ENCODE measurements at regions not wholly inside any gene's neighbourhood (a gene's known extent, or its start where the extent isn't known, plus 50 kb on each side); places are given as distances from the start of the nearest gene placed in this dataset.

- no peak overlapping the region for H3K56ac ChIP-seq (replicated peaks; ENCODE audit: insufficient read length, low read depth, low read length)
- H3K9me3 ChIP-seq (ENCODE audit: insufficient read depth in 2 of 2, low read depth in 1 of 2, low read length in 1 of 2), result no peaks in the 10 kb centered on the region
- no peak overlapping the region for H2BK12ac ChIP-seq (ENCODE audit: low read depth, low read length)
- POLR2A ChIA-PET (ENCODE audit: partially characterized antibody), result no interaction called here
- no peak overlapping the region for H2BK5ac ChIP-seq (ENCODE audit: low read depth, low read length)
- 83% methylated on average over 6 of the region's 6 CpGs; no CpG with 5 or more reads in 1 of the 2 experiments for WGBS, 2 experiments (ENCODE audit: extremely low coverage in 1 of 2, insufficient coverage in 1 of 2, insufficient read length in 1 of 2, insufficient replicate concordance in 2 of 2, low coverage in 1 of 2, low lambda C conversion rate in 2 of 2, missing lambda C conversion rate in 1 of 2)
- H3K23ac ChIP-seq (ENCODE audit: insufficient read length), result no peak overlapping the region
- no peak for FAIRE-seq
- no peak overlapping the region for H3K4me2 ChIP-seq (ENCODE audit: insufficient read depth in 1 of 2, low read depth in 2 of 2, low read length in 2 of 2)
- no peak overlapping the region for H4K91ac ChIP-seq (replicated peaks; ENCODE audit: insufficient read length, low read length)
- no peak overlapping the region for H3K18ac ChIP-seq (ENCODE audit: extremely low read depth, low read length)
- H4K5ac ChIP-seq (ENCODE audit: insufficient read length, low read depth, low read length), result no peak overlapping the region
- no peak overlapping the region for H2BK15ac ChIP-seq (ENCODE audit: low read length)
- no peaks in the 10 kb centered on the region for H3K27me3 ChIP-seq (replicated peaks in 1 of 4; ENCODE audit: control insufficient read depth in 3 of 4, extremely low read depth in 1 of 4, insufficient read depth in 3 of 4, low read length in 3 of 4)
- H3K14ac ChIP-seq (ENCODE audit: insufficient read length), result no peak overlapping the region
- H2AFZ ChIP-seq (ENCODE audit: low read length), result no peak overlapping the region
- no peak for DNase-seq (ENCODE audit: low read depth in 1 of 2, low spot score in 2 of 2)
- no peak overlapping the region for H2AK5ac ChIP-seq (ENCODE audit: low read depth, low read length)
- H3K27ac ChIP-seq (ENCODE audit: low read depth, low read length), result no peak overlapping the region
- H3K23me2 ChIP-seq (ENCODE audit: low read depth, low read length), result no peaks in the 10 kb centered on the region
- no peak overlapping the region for H3K4me3 ChIP-seq (ENCODE audit: extremely low read depth in 1 of 4, insufficient read depth in 2 of 4, low read depth in 3 of 4, low read length in 4 of 4)
- no peaks in the 10 kb centered on the region for H4K20me1 ChIP-seq (replicated peaks in 1 of 2; ENCODE audit: control insufficient read depth in 1 of 2, insufficient read depth in 2 of 2, low read length in 2 of 2)
- no peak overlapping the region for H3K9ac ChIP-seq (replicated peaks in 1 of 4; ENCODE audit: extremely low read depth in 1 of 4, low read depth in 3 of 4, low read length in 3 of 4)
- no peak overlapping the region for H2BK20ac ChIP-seq (ENCODE audit: low read length)
- H2BK120ac ChIP-seq (replicated peaks; ENCODE audit: low read depth, low read length), result no peak overlapping the region
- H3K79me2 ChIP-seq (ENCODE audit: control insufficient read depth in 1 of 2, insufficient read depth in 2 of 2, low read length in 2 of 2), result no peaks in the 10 kb centered on the region
- no peaks in the 10 kb centered on the region for H3K79me1 ChIP-seq (ENCODE audit: low read depth, low read length)
- no peak overlapping the region for H3K4ac ChIP-seq (replicated peaks; ENCODE audit: insufficient read length, low read depth, low read length)
- CTCF ChIA-PET (ENCODE audit: partially characterized antibody), result interaction anchor here (0.6 to 28.1 kb wide), 11 partner anchors 10 to 151 kb away, joined by 3 to 823 read pairs (median 4); no protein-coding TSS in a partner anchor
- H4K8ac ChIP-seq (ENCODE audit: extremely low read depth, insufficient read depth, low read length), result no peak overlapping the region
- H3K36me3 ChIP-seq (ENCODE audit: control insufficient read depth in 2 of 4, insufficient read depth in 4 of 4, low read length in 3 of 4), result no peaks in the 10 kb centered on the region
- no peak for TF ChIP-seq RNF2 (IDR thresholded peaks at IDR 0.05; ENCODE audit: borderline replicate concordance, low read depth, low read length, missing control alignments, poor library complexity, severe bottlenecking)
- no peak for TF ChIP-seq NANOG (IDR thresholded peaks at IDR 0.05; ENCODE audit: insufficient read depth, low read depth, low read length, poor library complexity, severe bottlenecking)
- no peak for TF ChIP-seq JUN (IDR thresholded peaks at IDR 0.05; ENCODE audit: low read depth, low read length)
- no peak for TF ChIP-seq EGR1 (IDR thresholded peaks at IDR 0.05; ENCODE audit: borderline replicate concordance, low read depth, low read length)
- TF ChIP-seq HDAC6 (IDR thresholded peaks at IDR 0.05; ENCODE audit: low read depth, low read length), result no peak
- no peak for TF ChIP-seq SP4 (IDR thresholded peaks at IDR 0.05; ENCODE audit: low read length)
- TF ChIP-seq RAD21 (IDR thresholded peaks at IDR 0.05 in 1 of 2, conservative IDR thresholded peaks at IDR 0.05 in 1 of 2; ENCODE audit: low read depth in 2 of 2, low read length in 2 of 2), result no peak
- TF ChIP-seq MAFK (IDR thresholded peaks at IDR 0.05; ENCODE audit: low read depth, low read length), result no peak
- no peak for TF ChIP-seq BACH1 (IDR thresholded peaks at IDR 0.05; ENCODE audit: low read length)
- peaks cover 0 to 6% (median 3%) of the 10 kb centered on the region in 4 experiments; a peak in 4 of 7 replicates for H3K4me1 ChIP-seq (replicated peaks in 1 of 4; ENCODE audit: control insufficient read depth in 3 of 4, insufficient read depth in 4 of 4, low read length in 3 of 4)
Observed at GRCh38 chr1:201715351-201715750, 113.6 kb upstream of the IPO9 start.

Measured in H1 (cell line).